Suprapubic skin (tissue), 4 donors: ENCODE measurements at regions not wholly inside any gene's neighbourhood (a gene's known extent, or its start where the extent isn't known, plus 50 kb on each side); places are given as distances from the start of the nearest gene placed in this dataset.

Experiments used
- DNase-seq, 2 donors: peaks; one replicate each; pipeline ENCODE4 v3.0.0-alpha.2; 2019; ENCODE audit warnings: low spot score in 2 of 2
- H3K27ac ChIP-seq: fragments of 200-600 bp; sonication (generic); one replicate; pipeline ENCODE4 v1.5.1; 2019
- H3K27me3 ChIP-seq: fragments of 200-600 bp; sonication (generic); one replicate; pipeline ENCODE4 v1.5.1; 2019
- H3K36me3 ChIP-seq: fragments of 200-600 bp; sonication (generic); one replicate; pipeline ENCODE4 v1.5.1; 2019
- H3K4me1 ChIP-seq: fragments of 200-600 bp; sonication (generic); one replicate; pipeline ENCODE4 v1.5.1; 2019
- H3K4me3 ChIP-seq: fragments of 200-600 bp; sonication (generic); one replicate; pipeline ENCODE4 v1.5.1; 2019; ENCODE audit warnings: mild to moderate bottlenecking
- H3K9me3 ChIP-seq: fragments of 200-600 bp; sonication (generic); one replicate; pipeline ENCODE4 v1.5.1; 2019
- CTCF ChIP-seq, 2 donors: fragments of 200-600 bp in 1 of 2; fragments of 450-650 bp in 1 of 2; sonication (generic) in 1 of 2; IDR thresholded peaks; one replicate each; pipeline ENCODE4 v1.5.1; 2016 to 2019; ENCODE audit warnings: antibody characterized with exemption in 2 of 2, mild to moderate bottlenecking in 1 of 2, moderate library complexity in 1 of 2
- EP300 ChIP-seq: sonication (generic); formaldehyde crosslinking; IDR thresholded peaks from one replicate; pipeline ENCODE4 v1.6.1; 2017; ENCODE audit warnings: antibody characterized with exemption
- POLR2A ChIP-seq, 2 donors: fragments of 450-650 bp; IDR thresholded peaks; one replicate each; pipeline ENCODE4 v1.6.1; 2017; ENCODE audit warnings: antibody characterized with exemption in 2 of 2, mild to moderate bottlenecking in 2 of 2, moderate library complexity in 2 of 2
- POLR2AphosphoS5 ChIP-seq, 3 donors: sonication (generic); formaldehyde crosslinking; IDR thresholded peaks; one replicate each; pipeline ENCODE4 v1.6.1; 2017; ENCODE audit warnings: antibody characterized with exemption in 3 of 3
- WGBS: methylation state at CpG from one replicate; pipeline ENCODE4 v1.1.5; 2018; 5-methylcytosine and 5-hydroxymethylcytosine counted together

GRCh38 chr15:39411102-39411989, 169.5 kb upstream of the THBS1 start:
- DNase-seq, result no peak
- Histone ChIP-seq H3K27ac (no peak overlapping the region), H3K27me3 (no peaks in the 10 kb centered on the region), H3K4me3 (no peak overlapping the region), H3K4me1 (no peaks in the 10 kb centered on the region), H3K9me3 (no peaks in the 10 kb centered on the region), H3K36me3 (no peaks in the 10 kb centered on the region)
- no peak for TF ChIP-seq CTCF (IDR thresholded peaks at IDR 0.05)
- no peak for TF ChIP-seq EP300
- TF ChIP-seq POLR2AphosphoS5 (IDR thresholded peaks at IDR 0.05), result no peak
- no peak for TF ChIP-seq POLR2A (IDR thresholded peaks at IDR 0.05)
- WGBS, result 61% methylated on average over 4 of the region's 4 CpGs

- no peak for DNase-seq
- Histone ChIP-seq H3K9me3 (no peaks in the 10 kb centered on the region), H3K36me3 (no peaks in the 10 kb centered on the region), H3K27ac (no peak overlapping the region), H3K4me3 (no peak overlapping the region), H3K4me1 (peaks cover 5% of the 10 kb centered on the region), H3K27me3 (no peaks in the 10 kb centered on the region)
- no peak for TF ChIP-seq CTCF (IDR thresholded peaks at IDR 0.05)
- no peak for TF ChIP-seq POLR2A (IDR thresholded peaks at IDR 0.05)
- TF ChIP-seq POLR2AphosphoS5 (IDR thresholded peaks at IDR 0.05), result no peak
- no peak for TF ChIP-seq EP300
- 48% methylated on average over 1 of the region's 1 CpG for WGBS
These were observed 167.3 kb upstream of the THBS1 start for GRCh38 chr15:39413558-39413957.

- 79% methylated on average over 4 of the region's 4 CpGs for WGBS
- no peak overlapping the region for H3K4me3 ChIP-seq
- H3K36me3 ChIP-seq, result no peaks in the 10 kb centered on the region
- H3K27me3 ChIP-seq, result no peaks in the 10 kb centered on the region
- H3K9me3 ChIP-seq, result no peaks in the 10 kb centered on the region
- TF ChIP-seq CTCF (IDR thresholded peaks at IDR 0.05), result no peak
- H3K4me1 ChIP-seq, result peaks cover 5% of the 10 kb centered on the region
- DNase-seq, result no peak
- no peak overlapping the region for H3K27ac ChIP-seq
These were observed 166.7 kb upstream of the THBS1 start for GRCh38 chr15:39414201-39414600.

GRCh38 chr15:39415634-39416033, 165.2 kb upstream of the THBS1 start:
- TF ChIP-seq POLR2AphosphoS5 (IDR thresholded peaks at IDR 0.05) (no peak), CTCF (IDR thresholded peaks at IDR 0.05) (no peak), POLR2A (IDR thresholded peaks at IDR 0.05) (no peak), EP300 (no peak)
- H3K27me3 ChIP-seq, result no peaks in the 10 kb centered on the region
- DNase-seq, result no peak
- no peak overlapping the region for H3K27ac ChIP-seq
- peaks cover 5% of the 10 kb centered on the region for H3K4me1 ChIP-seq
- no peak overlapping the region for H3K4me3 ChIP-seq
- no peaks in the 10 kb centered on the region for H3K36me3 ChIP-seq
- H3K9me3 ChIP-seq, result no peaks in the 10 kb centered on the region
- WGBS, result 90% methylated on average over 1 of the region's 2 CpGs

GRCh38 chr15:39416258-39416657, 164.6 kb upstream of the THBS1 start:
- Histone ChIP-seq H3K4me3 (no peak overlapping the region), H3K9me3 (no peaks in the 10 kb centered on the region), H3K4me1 (peaks cover 5% of the 10 kb centered on the region), H3K36me3 (no peaks in the 10 kb centered on the region), H3K27me3 (no peaks in the 10 kb centered on the region), H3K27ac (no peak overlapping the region)
- DNase-seq, result no peak
- TF ChIP-seq EP300 (no peak), POLR2AphosphoS5 (IDR thresholded peaks at IDR 0.05) (no peak), POLR2A (IDR thresholded peaks at IDR 0.05) (no peak), CTCF (IDR thresholded peaks at IDR 0.05) (no peak)
- WGBS, result 91% methylated on average over 4 of the region's 4 CpGs
